ENCODE measurements at regions not wholly inside any gene's neighbourhood (a gene's known extent, or its start where the extent isn't known, plus 50 kb on each side); places are given as distances from the start of the nearest gene placed in this dataset.

- peaks cover 1% of the 10 kb centered on the region for H3K27me3 Mint-ChIP-seq
- H3K36me3 Mint-ChIP-seq (ENCODE audit: low read depth): no peaks in the 10 kb centered on the region
- no peak for TF ChIP-seq CTCF (IDR thresholded peaks at IDR 0.05)
- CTCF ChIA-PET: interaction anchor here (1.1 kb wide), 1 partner anchor 10 kb away, joined by 3 read pairs; no protein-coding TSS in a partner anchor
- intact Hi-C loops (cut with micrococcal nuclease): no loop called here
- no peaks in the 10 kb centered on the region for H3K9me3 Mint-ChIP-seq
- DNase-seq (no peak), ATAC-seq (no peak)
- H3K4me3 Mint-ChIP-seq: no peak overlapping the region
- no peak overlapping the region for H3K27ac Mint-ChIP-seq
- POLR2A ChIA-PET: no interaction called here
- no peaks in the 10 kb centered on the region for H3K4me1 Mint-ChIP-seq (ENCODE audit: low read depth)
Observed at GRCh38 chr3:146342989-146343388, 92.1 kb upstream of the PLSCR4 start.

- TF ChIP-seq CTCF (IDR thresholded peaks at IDR 0.05): no peak
- ChIA-PET POLR2A (no interaction called here), CTCF (no interaction called here)
- peaks cover 1% of the 10 kb centered on the region for H3K27me3 Mint-ChIP-seq
- no peaks in the 10 kb centered on the region for H3K4me1 Mint-ChIP-seq (ENCODE audit: low read depth)
- H3K27ac Mint-ChIP-seq: no peak overlapping the region
- no peaks in the 10 kb centered on the region for H3K36me3 Mint-ChIP-seq (ENCODE audit: low read depth)
- H3K9me3 Mint-ChIP-seq: no peaks in the 10 kb centered on the region
- H3K4me3 Mint-ChIP-seq: no peak overlapping the region
- intact Hi-C loops (cut with micrococcal nuclease): no loop called here
- DNase-seq (no peak), ATAC-seq (no peak)
Observed at GRCh38 chr3:146339349-146339748, 88.4 kb upstream of the PLSCR4 start.

GRCh38 chr3:146337991-146338390 lies 87.1 kb upstream of the PLSCR4 start:
- ChIA-PET CTCF (no interaction called here), POLR2A (no interaction called here)
- no peak for TF ChIP-seq CTCF (IDR thresholded peaks at IDR 0.05)
- Mint-ChIP-seq H3K4me3 (no peak overlapping the region), H3K9me3 (no peaks in the 10 kb centered on the region), H3K36me3 (ENCODE audit: low read depth) (no peaks in the 10 kb centered on the region), H3K27ac (no peak overlapping the region), H3K4me1 (ENCODE audit: low read depth) (no peaks in the 10 kb centered on the region), H3K27me3 (peaks cover 1% of the 10 kb centered on the region)
- ATAC-seq: no peak
- no peak for DNase-seq
- intact Hi-C loops (cut with micrococcal nuclease): no loop called here

GRCh38 chr3:146335386-146335785 lies 84.5 kb upstream of the PLSCR4 start:
- Mint-ChIP-seq H3K9me3 (no peaks in the 10 kb centered on the region), H3K36me3 (ENCODE audit: low read depth) (no peaks in the 10 kb centered on the region), H3K4me3 (no peak overlapping the region), H3K27me3 (no peaks in the 10 kb centered on the region), H3K27ac (no peak overlapping the region), H3K4me1 (ENCODE audit: low read depth) (no peaks in the 10 kb centered on the region)
- intact Hi-C loops (cut with micrococcal nuclease): no loop called here
- CTCF ChIA-PET: no interaction called here
- POLR2A ChIA-PET: no interaction called here
- DNase-seq (no peak), ATAC-seq (no peak)
- no peak for TF ChIP-seq CTCF (IDR thresholded peaks at IDR 0.05)

GRCh38 chr3:146334151-146334550 lies 83.2 kb upstream of the PLSCR4 start:
- Mint-ChIP-seq H3K4me1 (ENCODE audit: low read depth) (no peaks in the 10 kb centered on the region), H3K4me3 (no peak overlapping the region), H3K9me3 (no peaks in the 10 kb centered on the region), H3K27me3 (peaks cover 2% of the 10 kb centered on the region), H3K36me3 (ENCODE audit: low read depth) (no peaks in the 10 kb centered on the region), H3K27ac (no peak overlapping the region)
- ATAC-seq (no peak), DNase-seq (no peak)
- CTCF ChIA-PET: interaction anchor here (1.1 kb wide), 1 partner anchor 145 kb away, joined by 3 read pairs; no protein-coding TSS in a partner anchor
- intact Hi-C loops (cut with micrococcal nuclease): no loop called here
- POLR2A ChIA-PET: no interaction called here
- TF ChIP-seq CTCF (IDR thresholded peaks at IDR 0.05): no peak

All from activated CD8-positive, alpha-beta T cell treated with anti-CD3 and anti-CD28 coated beads for 36 hours (primary cell).